ENCODE measurements at regions not wholly inside any gene's neighbourhood (a gene's known extent, or its start where the extent isn't known, plus 50 kb on each side); places are given as distances from the start of the nearest gene placed in this dataset.

DNA sequence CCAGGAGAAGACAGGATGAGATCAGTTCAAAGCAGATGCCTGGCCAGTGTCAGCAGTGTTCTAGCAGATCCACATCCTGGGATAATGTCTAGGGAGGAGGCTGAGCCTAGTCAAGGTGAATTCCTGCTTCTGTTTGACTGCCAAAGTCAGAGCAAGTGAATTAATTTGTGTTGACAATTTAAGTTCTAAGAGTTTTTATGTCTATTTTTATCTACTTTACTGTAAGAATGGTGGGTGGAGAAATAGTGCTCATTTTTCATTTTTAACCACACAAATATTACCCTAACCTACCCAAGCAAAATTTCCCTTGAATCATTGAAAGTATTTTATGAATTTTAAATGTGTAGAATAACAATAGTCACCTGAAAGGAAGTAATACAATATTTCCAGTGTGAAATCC lies 207.6 kb upstream of the SLC10A2 start (continued):
- TF ChIP-seq, protein P1, sequence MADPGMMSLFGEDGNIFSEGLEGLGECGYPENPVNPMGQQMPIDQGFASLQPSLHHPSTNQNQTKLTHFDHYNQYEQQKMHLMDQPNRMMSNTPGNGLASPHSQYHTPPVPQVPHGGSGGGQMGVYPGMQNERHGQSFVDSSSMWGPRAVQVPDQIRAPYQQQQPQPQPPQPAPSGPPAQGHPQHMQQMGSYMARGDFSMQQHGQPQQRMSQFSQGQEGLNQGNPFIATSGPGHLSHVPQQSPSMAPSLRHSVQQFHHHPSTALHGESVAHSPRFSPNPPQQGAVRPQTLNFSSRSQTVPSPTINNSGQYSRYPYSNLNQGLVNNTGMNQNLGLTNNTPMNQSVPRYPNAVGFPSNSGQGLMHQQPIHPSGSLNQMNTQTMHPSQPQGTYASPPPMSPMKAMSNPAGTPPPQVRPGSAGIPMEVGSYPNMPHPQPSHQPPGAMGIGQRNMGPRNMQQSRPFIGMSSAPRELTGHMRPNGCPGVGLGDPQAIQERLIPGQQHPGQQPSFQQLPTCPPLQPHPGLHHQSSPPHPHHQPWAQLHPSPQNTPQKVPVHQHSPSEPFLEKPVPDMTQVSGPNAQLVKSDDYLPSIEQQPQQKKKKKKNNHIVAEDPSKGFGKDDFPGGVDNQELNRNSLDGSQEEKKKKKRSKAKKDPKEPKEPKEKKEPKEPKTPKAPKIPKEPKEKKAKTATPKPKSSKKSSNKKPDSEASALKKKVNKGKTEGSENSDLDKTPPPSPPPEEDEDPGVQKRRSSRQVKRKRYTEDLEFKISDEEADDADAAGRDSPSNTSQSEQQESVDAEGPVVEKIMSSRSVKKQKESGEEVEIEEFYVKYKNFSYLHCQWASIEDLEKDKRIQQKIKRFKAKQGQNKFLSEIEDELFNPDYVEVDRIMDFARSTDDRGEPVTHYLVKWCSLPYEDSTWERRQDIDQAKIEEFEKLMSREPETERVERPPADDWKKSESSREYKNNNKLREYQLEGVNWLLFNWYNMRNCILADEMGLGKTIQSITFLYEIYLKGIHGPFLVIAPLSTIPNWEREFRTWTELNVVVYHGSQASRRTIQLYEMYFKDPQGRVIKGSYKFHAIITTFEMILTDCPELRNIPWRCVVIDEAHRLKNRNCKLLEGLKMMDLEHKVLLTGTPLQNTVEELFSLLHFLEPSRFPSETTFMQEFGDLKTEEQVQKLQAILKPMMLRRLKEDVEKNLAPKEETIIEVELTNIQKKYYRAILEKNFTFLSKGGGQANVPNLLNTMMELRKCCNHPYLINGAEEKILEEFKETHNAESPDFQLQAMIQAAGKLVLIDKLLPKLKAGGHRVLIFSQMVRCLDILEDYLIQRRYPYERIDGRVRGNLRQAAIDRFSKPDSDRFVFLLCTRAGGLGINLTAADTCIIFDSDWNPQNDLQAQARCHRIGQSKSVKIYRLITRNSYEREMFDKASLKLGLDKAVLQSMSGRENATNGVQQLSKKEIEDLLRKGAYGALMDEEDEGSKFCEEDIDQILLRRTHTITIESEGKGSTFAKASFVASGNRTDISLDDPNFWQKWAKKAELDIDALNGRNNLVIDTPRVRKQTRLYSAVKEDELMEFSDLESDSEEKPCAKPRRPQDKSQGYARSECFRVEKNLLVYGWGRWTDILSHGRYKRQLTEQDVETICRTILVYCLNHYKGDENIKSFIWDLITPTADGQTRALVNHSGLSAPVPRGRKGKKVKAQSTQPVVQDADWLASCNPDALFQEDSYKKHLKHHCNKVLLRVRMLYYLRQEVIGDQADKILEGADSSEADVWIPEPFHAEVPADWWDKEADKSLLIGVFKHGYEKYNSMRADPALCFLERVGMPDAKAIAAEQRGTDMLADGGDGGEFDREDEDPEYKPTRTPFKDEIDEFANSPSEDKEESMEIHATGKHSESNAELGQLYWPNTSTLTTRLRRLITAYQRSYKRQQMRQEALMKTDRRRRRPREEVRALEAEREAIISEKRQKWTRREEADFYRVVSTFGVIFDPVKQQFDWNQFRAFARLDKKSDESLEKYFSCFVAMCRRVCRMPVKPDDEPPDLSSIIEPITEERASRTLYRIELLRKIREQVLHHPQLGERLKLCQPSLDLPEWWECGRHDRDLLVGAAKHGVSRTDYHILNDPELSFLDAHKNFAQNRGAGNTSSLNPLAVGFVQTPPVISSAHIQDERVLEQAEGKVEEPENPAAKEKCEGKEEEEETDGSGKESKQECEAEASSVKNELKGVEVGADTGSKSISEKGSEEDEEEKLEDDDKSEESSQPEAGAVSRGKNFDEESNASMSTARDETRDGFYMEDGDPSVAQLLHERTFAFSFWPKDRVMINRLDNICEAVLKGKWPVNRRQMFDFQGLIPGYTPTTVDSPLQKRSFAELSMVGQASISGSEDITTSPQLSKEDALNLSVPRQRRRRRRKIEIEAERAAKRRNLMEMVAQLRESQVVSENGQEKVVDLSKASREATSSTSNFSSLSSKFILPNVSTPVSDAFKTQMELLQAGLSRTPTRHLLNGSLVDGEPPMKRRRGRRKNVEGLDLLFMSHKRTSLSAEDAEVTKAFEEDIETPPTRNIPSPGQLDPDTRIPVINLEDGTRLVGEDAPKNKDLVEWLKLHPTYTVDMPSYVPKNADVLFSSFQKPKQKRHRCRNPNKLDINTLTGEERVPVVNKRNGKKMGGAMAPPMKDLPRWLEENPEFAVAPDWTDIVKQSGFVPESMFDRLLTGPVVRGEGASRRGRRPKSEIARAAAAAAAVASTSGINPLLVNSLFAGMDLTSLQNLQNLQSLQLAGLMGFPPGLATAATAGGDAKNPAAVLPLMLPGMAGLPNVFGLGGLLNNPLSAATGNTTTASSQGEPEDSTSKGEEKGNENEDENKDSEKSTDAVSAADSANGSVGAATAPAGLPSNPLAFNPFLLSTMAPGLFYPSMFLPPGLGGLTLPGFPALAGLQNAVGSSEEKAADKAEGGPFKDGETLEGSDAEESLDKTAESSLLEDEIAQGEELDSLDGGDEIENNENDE (IDR thresholded peaks at IDR 0.05; ENCODE audit: insufficient replicate concordance, low read length), result no peak
- no peak for TF ChIP-seq CBX5 (IDR thresholded peaks at IDR 0.05; ENCODE audit: low read depth, low read length)
- TF ChIP-seq RXRA (IDR thresholded peaks at IDR 0.05; ENCODE audit: insufficient read depth, low read depth, low read length), result no peak
- TF ChIP-seq, protein P2, sequence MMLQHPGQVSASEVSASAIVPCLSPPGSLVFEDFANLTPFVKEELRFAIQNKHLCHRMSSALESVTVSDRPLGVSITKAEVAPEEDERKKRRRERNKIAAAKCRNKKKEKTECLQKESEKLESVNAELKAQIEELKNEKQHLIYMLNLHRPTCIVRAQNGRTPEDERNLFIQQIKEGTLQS (IDR thresholded peaks at IDR 0.05; ENCODE audit: insufficient read depth, low read depth, low read length), result no peak
- no peak for TF ChIP-seq RNF2 (IDR thresholded peaks at IDR 0.05; ENCODE audit: borderline replicate concordance, low read depth, low read length, missing control alignments, poor library complexity, severe bottlenecking)
- TF ChIP-seq BRCA1 (IDR thresholded peaks at IDR 0.05; ENCODE audit: low read depth, low read length), result no peak
- no peak for TF ChIP-seq HDAC6 (IDR thresholded peaks at IDR 0.05; ENCODE audit: low read depth, low read length)
- no peak for TF ChIP-seq BACH1 (IDR thresholded peaks at IDR 0.05; ENCODE audit: low read length)
- no peak for TF ChIP-seq TEAD4 (IDR thresholded peaks at IDR 0.05; ENCODE audit: low read depth, low read length)
- TF ChIP-seq EZH2 (IDR thresholded peaks at IDR 0.05; ENCODE audit: low read depth, low read length, severe bottlenecking), result no peak
- no peak for TF ChIP-seq FOSL1 (IDR thresholded peaks at IDR 0.05; ENCODE audit: insufficient read depth, low read depth, low read length)
- no peak for TF ChIP-seq TBP (IDR thresholded peaks at IDR 0.05; ENCODE audit: low read depth, low read length)
